ENCODE measurements at regions not wholly inside any gene's neighbourhood (a gene's known extent, or its start where the extent isn't known, plus 50 kb on each side); places are given as distances from the start of the nearest gene placed in this dataset.

GRCh38 chr13:71087432-71087831 lies 779.6 kb downstream of the DACH1 start:
- no peak for TF ChIP-seq EP300 (IDR thresholded peaks at IDR 0.05)
- no peak overlapping the region for H3K27ac ChIP-seq
- 94 to 95% (median 94%) methylated on average over 16 of the region's 16 CpGs for WGBS, 3 donors
- no peak overlapping the region for H3K4me3 ChIP-seq
- H3K36me3 ChIP-seq: no peaks in the 10 kb centered on the region
- no peaks in the 10 kb centered on the region for H3K9me3 ChIP-seq
- no peak for DNase-seq
- intact Hi-C loops (cut with DNase I): no loop called here
- no peaks in the 10 kb centered on the region for H3K27me3 ChIP-seq
- H3K4me1 ChIP-seq (ENCODE audit: insufficient read depth): no peaks in the 10 kb centered on the region

DNA sequence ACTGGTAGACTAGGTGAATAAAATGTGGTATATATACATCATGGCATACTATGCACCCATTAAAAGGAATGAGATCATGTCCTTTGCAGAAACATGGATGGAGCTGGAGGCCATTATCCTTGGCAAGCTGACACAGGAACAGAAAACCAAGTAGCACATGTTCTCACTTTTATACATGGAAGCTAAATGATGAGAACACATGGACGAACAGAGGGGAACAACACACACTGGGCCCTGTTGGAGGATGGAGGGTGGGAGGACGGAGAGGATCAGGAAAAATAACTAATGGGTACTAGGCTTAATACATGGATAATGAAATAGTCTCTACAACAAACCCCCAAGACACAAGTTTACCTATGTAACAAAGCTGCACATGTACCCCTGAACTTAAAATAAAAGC lies 780.0 kb downstream of the DACH1 start:
- no peaks in the 10 kb centered on the region for H3K9me3 ChIP-seq
- DNase-seq: no peak
- WGBS, 3 donors: 83 to 91% (median 83%) methylated on average over 2 of the region's 2 CpGs
- no peaks in the 10 kb centered on the region for H3K4me1 ChIP-seq (ENCODE audit: insufficient read depth)
- TF ChIP-seq POLR2A (IDR thresholded peaks at IDR 0.05) (no peak), EP300 (IDR thresholded peaks at IDR 0.05) (no peak)
- TF ChIP-seq, protein P1, sequence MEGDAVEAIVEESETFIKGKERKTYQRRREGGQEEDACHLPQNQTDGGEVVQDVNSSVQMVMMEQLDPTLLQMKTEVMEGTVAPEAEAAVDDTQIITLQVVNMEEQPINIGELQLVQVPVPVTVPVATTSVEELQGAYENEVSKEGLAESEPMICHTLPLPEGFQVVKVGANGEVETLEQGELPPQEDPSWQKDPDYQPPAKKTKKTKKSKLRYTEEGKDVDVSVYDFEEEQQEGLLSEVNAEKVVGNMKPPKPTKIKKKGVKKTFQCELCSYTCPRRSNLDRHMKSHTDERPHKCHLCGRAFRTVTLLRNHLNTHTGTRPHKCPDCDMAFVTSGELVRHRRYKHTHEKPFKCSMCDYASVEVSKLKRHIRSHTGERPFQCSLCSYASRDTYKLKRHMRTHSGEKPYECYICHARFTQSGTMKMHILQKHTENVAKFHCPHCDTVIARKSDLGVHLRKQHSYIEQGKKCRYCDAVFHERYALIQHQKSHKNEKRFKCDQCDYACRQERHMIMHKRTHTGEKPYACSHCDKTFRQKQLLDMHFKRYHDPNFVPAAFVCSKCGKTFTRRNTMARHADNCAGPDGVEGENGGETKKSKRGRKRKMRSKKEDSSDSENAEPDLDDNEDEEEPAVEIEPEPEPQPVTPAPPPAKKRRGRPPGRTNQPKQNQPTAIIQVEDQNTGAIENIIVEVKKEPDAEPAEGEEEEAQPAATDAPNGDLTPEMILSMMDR (IDR thresholded peaks at IDR 0.05): no peak
- H3K27ac ChIP-seq: no peak overlapping the region
- no peaks in the 10 kb centered on the region for H3K27me3 ChIP-seq
- no peaks in the 10 kb centered on the region for H3K36me3 ChIP-seq
- no peak overlapping the region for H3K4me3 ChIP-seq
- intact Hi-C loops (cut with DNase I): no loop called here

GRCh38 chr13:71082631-71083030 lies 784.4 kb downstream of the DACH1 start:
- Histone ChIP-seq H3K36me3 (no peaks in the 10 kb centered on the region), H3K27ac (no peak overlapping the region), H3K27me3 (no peaks in the 10 kb centered on the region), H3K4me1 (ENCODE audit: insufficient read depth) (no peaks in the 10 kb centered on the region), H3K4me3 (no peak overlapping the region), H3K9me3 (no peaks in the 10 kb centered on the region)
- WGBS, 3 donors: 36 to 58% (median 43%) methylated on average over 1 of the region's 1 CpG
- intact Hi-C loops (cut with DNase I): no loop called here
- DNase-seq: no peak
- TF ChIP-seq, protein P1 (IDR thresholded peaks at IDR 0.05): no peak
- TF ChIP-seq EP300 (IDR thresholded peaks at IDR 0.05) (no peak), POLR2A (IDR thresholded peaks at IDR 0.05) (no peak)

- intact Hi-C loops (cut with DNase I): no loop called here
- H3K4me3 ChIP-seq: no peak overlapping the region
- no peak overlapping the region for H3K27ac ChIP-seq
- TF ChIP-seq, protein P1 (IDR thresholded peaks at IDR 0.05): no peak
- TF ChIP-seq EP300 (IDR thresholded peaks at IDR 0.05) (no peak), POLR2A (IDR thresholded peaks at IDR 0.05) (no peak)
- no peaks in the 10 kb centered on the region for H3K27me3 ChIP-seq
- DNase-seq: no peak
- H3K36me3 ChIP-seq: no peaks in the 10 kb centered on the region
- no peaks in the 10 kb centered on the region for H3K9me3 ChIP-seq
- no peaks in the 10 kb centered on the region for H3K4me1 ChIP-seq (ENCODE audit: insufficient read depth)
These were observed 787.4 kb downstream of the DACH1 start for GRCh38 chr13:71079638-71080037.

DNA sequence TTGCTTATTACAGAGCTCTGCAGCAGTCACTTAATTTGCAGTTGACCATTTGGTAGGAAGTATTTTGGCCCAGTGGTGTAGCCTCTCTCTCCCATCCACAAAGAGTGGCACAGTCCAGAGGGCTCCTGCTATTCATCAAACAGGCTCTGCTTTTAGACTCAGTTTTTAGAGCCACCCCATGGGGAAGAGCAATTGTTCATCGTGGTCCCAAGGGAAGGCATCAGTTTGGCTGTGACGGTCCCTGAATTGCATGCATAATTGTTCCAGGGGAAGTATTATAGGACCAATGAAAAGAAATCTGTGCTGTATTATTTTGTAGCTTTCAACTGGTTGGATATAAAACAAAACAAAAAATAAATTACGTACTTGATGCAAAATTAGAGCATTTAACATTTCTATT lies 799.0 kb downstream of the DACH1 start:
- intact Hi-C loops (cut with DNase I): no loop called here
- Histone ChIP-seq H3K27ac (no peak overlapping the region), H3K36me3 (no peaks in the 10 kb centered on the region), H3K4me3 (no peak overlapping the region), H3K27me3 (no peaks in the 10 kb centered on the region), H3K9me3 (no peaks in the 10 kb centered on the region), H3K4me1 (ENCODE audit: insufficient read depth) (no peaks in the 10 kb centered on the region)
- WGBS, 3 donors: 82 to 84% (median 83%) methylated on average over 3 of the region's 3 CpGs
- no peak for DNase-seq
- no peak for TF ChIP-seq POLR2A (IDR thresholded peaks at IDR 0.05)
- TF ChIP-seq, protein P1 (IDR thresholded peaks at IDR 0.05): no peak
- no peak for TF ChIP-seq EP300 (IDR thresholded peaks at IDR 0.05)

All from ovary (tissue), 7 donors.